HCT116 (cell line): ENCODE measurements at regions not wholly inside any gene's neighbourhood (a gene's known extent, or its start where the extent isn't known, plus 50 kb on each side); places are given as distances from the start of the nearest gene placed in this dataset.

ENCODE experiments used
- ATAC-seq: fragments of 200-7000 bp; cut with Tn5 transposase; 2 replicates; pipeline ENCODE4 v1.9.1; 2020; ENCODE audit warnings: mild to moderate bottlenecking, moderate library complexity
- BruUV-seq: library from RNA; stranded (reverse); fragments of 400-500 nt; replicated peaks from 2 replicates; lab custom pipeline; 2021; lab: Mats Ljungman, UMichigan
- CTCF ChIA-PET: fragments of 300-600 bp; sonication (Branson Sonifier 250); formaldehyde crosslinking; loops from one replicate; lab custom pipeline; 2021; ENCODE audit warnings: antibody characterized with exemption; lab: Charles Lee
- POLR2A ChIA-PET: fragments of 300-600, 350-600 bp; sonication (Branson Sonifier 250); formaldehyde crosslinking; loops from one replicate; lab custom pipeline; 2021; ENCODE audit warnings: antibody characterized with exemption; lab: Charles Lee
- RAD21 ChIA-PET, 2 experiments: fragments of 300-600 bp; sonication (Branson Sonifier 250); formaldehyde crosslinking; loops; one replicate each; lab custom pipeline; 2023; ENCODE audit warnings: low total read pairs in 2 of 2; ENCODE audit not compliant: uncharacterized antibody in 2 of 2, unreplicated experiment in 2 of 2, low non-redundant PET in 1 of 2; lab: Charles Lee
- DNase-seq: peaks from one replicate; pipeline ENCODE4 v3.0.0-alpha.2; 2010; ENCODE audit warnings: low read depth, low spot score
- H2AFZ ChIP-seq: fragments of 200-600 bp; shearing (Covaris generic), sonication (generic); 2 replicates; pipeline ENCODE4 v1.6.1; 2017; ENCODE audit warnings: low read depth, mixed run types, mixed read lengths, antibody characterized with exemption, low read length; ENCODE audit not compliant: poor library complexity, severe bottlenecking
- H3K27ac ChIP-seq: 2 replicates; pipeline ENCODE4 v1.5.1; 2012; ENCODE audit warnings: low read depth, low read length
- H3K27me3 ChIP-seq: fragments of 200-600 bp; sonication (generic); 2 replicates; pipeline ENCODE4 v1.6.1; 2016; ENCODE audit warnings: mixed run types, low read length, mixed read lengths; ENCODE audit not compliant: insufficient read depth
- H3K36me3 ChIP-seq, 2 experiments: fragments of 200-500 bp in 1 of 2; fragments of 200-600 bp in 1 of 2; sonication (Bioruptor generic) in 1 of 2; sonication (generic) in 1 of 2; 2 replicates each; pipeline versions ENCODE4 v1.5.1 to v1.6.1; 2014 to 2016; ENCODE audit warnings: low read length in 2 of 2, inconsistent platforms in 1 of 2, mixed read lengths in 1 of 2, mixed run types in 1 of 2; ENCODE audit not compliant: insufficient read depth in 2 of 2, control insufficient read depth in 1 of 2
- H3K4me1 ChIP-seq, 2 experiments: fragments of 200-600 bp in 1 of 2; sonication (generic) in 1 of 2; 2 replicates each; pipeline versions ENCODE4 v1.5.1 to v1.6.1; 2012 to 2017; ENCODE audit warnings: low read length in 2 of 2, inconsistent platforms in 1 of 2, mild to moderate bottlenecking in 1 of 2, mixed read lengths in 1 of 2, mixed run types in 1 of 2, moderate library complexity in 1 of 2; ENCODE audit not compliant: insufficient read depth in 2 of 2, control insufficient read depth in 1 of 2
- H3K4me2 ChIP-seq: fragments of 200-600 bp; sonication (generic); 2 replicates; pipeline ENCODE4 v1.6.1; 2017; ENCODE audit warnings: mixed run types, low read length, mixed read lengths
- H3K4me3 ChIP-seq, 2 experiments: fragments of 200-600 bp in 1 of 2; sonication (generic) in 1 of 2; replicated peaks in 1 of 2; 2 replicates each; pipeline ENCODE4 v1.5.1; 2011 to 2016; ENCODE audit warnings: low read length in 2 of 2, control low read depth in 1 of 2, low read depth in 1 of 2, mild to moderate bottlenecking in 1 of 2, mixed read lengths in 1 of 2, mixed run types in 1 of 2
- H3K79me2 ChIP-seq: fragments of 200-600 bp; sonication (generic); 2 replicates; pipeline ENCODE4 v1.6.1; 2017; ENCODE audit warnings: mild to moderate bottlenecking, mixed run types, low read length, moderate library complexity, mixed read lengths; ENCODE audit not compliant: insufficient read depth
- H3K9ac ChIP-seq: fragments of 200-600 bp; sonication (generic); 2 replicates; pipeline ENCODE4 v1.6.1; 2016; ENCODE audit warnings: low read length, mixed read lengths
- H3K9me2 ChIP-seq: fragments of 200-600 bp; sonication (generic), shearing (Covaris generic); 2 replicates; pipeline ENCODE4 v1.6.1; 2017; ENCODE audit warnings: mixed run types, mild to moderate bottlenecking, moderate library complexity; ENCODE audit not compliant: insufficient read depth
- H3K9me3 ChIP-seq, 2 experiments: fragments of 200-500 bp in 1 of 2; fragments of 200-600 bp in 1 of 2; sonication (Bioruptor generic) in 1 of 2; sonication (generic) in 1 of 2; 2 replicates each; pipeline ENCODE4 v1.6.1; 2014 to 2017; ENCODE audit warnings: low read length in 2 of 2, mixed read lengths in 2 of 2, inconsistent platforms in 1 of 2, low read depth in 1 of 2, mild to moderate bottlenecking in 1 of 2, mixed run types in 1 of 2, moderate library complexity in 1 of 2; ENCODE audit not compliant: control insufficient read depth in 1 of 2, insufficient read depth in 1 of 2
- H4K20me1 ChIP-seq: fragments of 200-600 bp; sonication (generic), shearing (Covaris generic); 2 replicates; pipeline ENCODE4 v1.6.1; 2017; ENCODE audit warnings: mixed run types, mild to moderate bottlenecking, moderate library complexity; ENCODE audit not compliant: insufficient read depth
- CBX3 ChIP-seq: IDR thresholded peaks from 2 replicates; pipeline ENCODE4 v1.6.1; 2012; ENCODE audit warnings: low read depth
- CEBPB ChIP-seq: IDR thresholded peaks from 2 replicates; pipeline ENCODE4 v1.6.1; 2012; ENCODE audit warnings: low read depth
- EGR1 ChIP-seq: IDR thresholded peaks from 2 replicates; pipeline ENCODE4 v1.6.1; 2012; ENCODE audit warnings: low read depth
- ELF1 ChIP-seq: IDR thresholded peaks from 2 replicates; pipeline ENCODE4 v1.6.1; 2012; ENCODE audit warnings: low read depth, borderline replicate concordance
- EZH2phosphoT487 ChIP-seq: fragments of 200-600 bp; IDR thresholded peaks from 2 replicates; pipeline ENCODE4 v1.6.1; 2018; ENCODE audit warnings: antibody characterized with exemption, borderline replicate concordance
- MAX ChIP-seq: IDR thresholded peaks from 2 replicates; pipeline ENCODE4 v1.6.1; 2012
- RAD21 ChIP-seq: IDR thresholded peaks from 2 replicates; pipeline ENCODE4 v1.6.1; 2012; ENCODE audit warnings: low read depth, mild to moderate bottlenecking
- SIN3A ChIP-seq: IDR thresholded peaks from 2 replicates; pipeline ENCODE4 v1.6.1; 2012; ENCODE audit warnings: low read depth
- SP1 ChIP-seq: IDR thresholded peaks from 2 replicates; pipeline ENCODE4 v1.6.1; 2012; ENCODE audit warnings: low read depth
- SRF ChIP-seq: IDR thresholded peaks from 2 replicates; pipeline ENCODE4 v1.6.1; 2012; ENCODE audit warnings: low read depth
- TCF7L2 ChIP-seq: IDR thresholded peaks from 2 replicates; pipeline ENCODE4 v1.7.0; 2011; ENCODE audit warnings: borderline replicate concordance, inconsistent platforms; ENCODE audit not compliant: insufficient read depth, insufficient read length; ENCODE audit errors: extremely low read depth
- YY1 ChIP-seq: IDR thresholded peaks from 2 replicates; pipeline ENCODE4 v1.6.1; 2011; ENCODE audit warnings: low read length, low read depth, moderate library complexity, mild to moderate bottlenecking; ENCODE audit not compliant: insufficient replicate concordance; ENCODE audit errors: extremely low read depth
- ZBTB33 ChIP-seq: IDR thresholded peaks from 2 replicates; pipeline ENCODE4 v1.6.1; 2011; ENCODE audit warnings: mild to moderate bottlenecking, low read length, moderate library complexity; ENCODE audit not compliant: insufficient replicate concordance; ENCODE audit errors: extremely low read depth
- ZFX ChIP-seq: fragments of 450-650 bp; IDR thresholded peaks from 2 replicates; pipeline ENCODE4 v1.6.1; 2017
- intact Hi-C: fragments of 100-400 bp; cut with micrococcal nuclease; formaldehyde crosslinking; loops from 2 replicates; pipeline ENCODE4 v1.10.0; 2022
- TF ChIP-seq, protein P1 (sequence below): IDR thresholded peaks from 2 replicates; pipeline ENCODE4 v1.6.1; 2012

DNA sequence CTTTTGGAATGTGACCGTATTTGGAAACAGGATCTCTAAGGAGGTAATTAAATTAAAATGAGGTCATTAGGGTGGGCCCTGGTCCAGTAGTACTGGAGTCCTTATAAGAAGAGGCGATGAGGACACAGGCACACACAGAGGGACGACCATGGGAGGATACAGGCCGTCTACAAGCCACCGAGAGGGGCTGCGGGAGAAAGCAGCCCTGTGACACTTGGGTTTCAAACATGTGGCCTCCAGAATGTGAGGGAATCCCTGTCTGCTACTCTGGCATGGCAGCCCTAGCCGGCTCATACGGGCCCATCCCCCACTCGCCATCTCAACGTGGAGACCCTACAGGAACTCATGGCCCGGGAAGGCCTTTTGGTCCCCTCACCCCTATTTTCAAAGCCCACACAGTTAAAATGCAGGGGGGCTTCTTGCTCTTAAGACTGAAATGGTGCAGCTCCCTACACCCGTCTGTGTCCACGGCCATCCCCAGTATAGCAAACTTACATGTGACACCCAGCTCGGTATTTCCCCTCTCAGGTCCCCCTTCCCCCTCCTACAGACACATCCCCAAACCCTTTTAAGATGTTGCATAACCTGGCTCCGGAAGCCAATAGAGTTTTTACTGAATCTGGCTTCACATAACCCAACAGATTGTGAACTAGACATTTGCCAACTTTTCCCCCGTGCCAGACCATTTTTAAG lies 124.1 kb upstream of the TBL1X start:
- Histone ChIP-seq H3K4me3 (no peak overlapping the region), H3K27ac (no peak overlapping the region), H2AFZ (no peak overlapping the region), H3K9me2 (no peaks in the 10 kb centered on the region), H4K20me1 (no peaks in the 10 kb centered on the region), H3K9ac (no peak overlapping the region), H3K36me3 (no peaks in the 10 kb centered on the region), H3K27me3 (no peaks in the 10 kb centered on the region), H3K9me3 (no peaks in the 10 kb centered on the region), H3K4me1 (peaks cover 8 to 11% of the 10 kb centered on the region in 2 experiments), H3K79me2 (no peaks in the 10 kb centered on the region), H3K4me2 (no peak overlapping the region)
- DNase-seq, result no peak
- RAD21 ChIA-PET, result no interaction called here
- POLR2A ChIA-PET, result no interaction called here
- BruUV-seq, result no TSS peak
- TF ChIP-seq SIN3A (no peak), EGR1 (no peak), CEBPB (no peak), ELF1 (no peak), ZBTB33 (no peak), ZFX (no peak), TCF7L2 (no peak), SRF (no peak), SP1 (no peak), EZH2phosphoT487 (no peak), RAD21 (no peak), CBX3 (no peak), MAX (no peak), YY1 (no peak)
- TF ChIP-seq, protein P1, sequence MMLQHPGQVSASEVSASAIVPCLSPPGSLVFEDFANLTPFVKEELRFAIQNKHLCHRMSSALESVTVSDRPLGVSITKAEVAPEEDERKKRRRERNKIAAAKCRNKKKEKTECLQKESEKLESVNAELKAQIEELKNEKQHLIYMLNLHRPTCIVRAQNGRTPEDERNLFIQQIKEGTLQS, result no peak
- intact Hi-C loops, result no loop called here
- ATAC-seq, result no peak
- CTCF ChIA-PET, result no interaction called here
